ENCODE measurements at regions not wholly inside any gene's neighbourhood (a gene's known extent, or its start where the extent isn't known, plus 50 kb on each side); places are given as distances from the start of the nearest gene placed in this dataset.
"Not testable (repeated sequence)": the region's sequence is repeated elsewhere in the genome, so short reads cannot be mapped to it uniquely, and the experiment has no call there.

DNA sequence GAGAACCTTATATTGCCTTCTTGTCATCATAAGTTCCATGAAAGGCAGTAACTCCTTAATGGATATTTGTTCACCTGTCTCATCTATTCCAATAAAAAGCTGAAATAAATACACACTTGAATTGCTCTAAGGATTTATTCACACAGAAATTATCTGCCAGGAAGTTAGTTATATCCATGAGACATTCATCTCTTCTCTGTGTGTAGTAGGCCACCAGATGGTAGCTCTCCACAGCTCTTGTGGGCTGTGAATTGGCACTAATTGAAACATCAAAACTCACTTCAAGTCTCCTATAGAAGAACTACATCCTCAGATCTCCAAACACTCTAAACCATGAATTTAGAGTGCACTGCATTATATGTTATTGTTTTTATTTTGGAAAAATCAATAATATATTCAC lies 189.6 kb downstream of the DSC3 start:
- no peak for DNase-seq
- intact Hi-C loops (cut with micrococcal nuclease): no loop called here
- Mint-ChIP-seq H3K36me3 (ENCODE audit: low read depth) (no peaks in the 10 kb centered on the region), H3K4me3 (no peak overlapping the region), H3K9me3 (no peaks in the 10 kb centered on the region), H3K4me1 (no peaks in the 10 kb centered on the region), H3K27ac (no peak overlapping the region), H3K27me3 (no peaks in the 10 kb centered on the region)
- ChIA-PET CTCF (no interaction called here), POLR2A (no interaction called here)
- TF ChIP-seq, protein P1, sequence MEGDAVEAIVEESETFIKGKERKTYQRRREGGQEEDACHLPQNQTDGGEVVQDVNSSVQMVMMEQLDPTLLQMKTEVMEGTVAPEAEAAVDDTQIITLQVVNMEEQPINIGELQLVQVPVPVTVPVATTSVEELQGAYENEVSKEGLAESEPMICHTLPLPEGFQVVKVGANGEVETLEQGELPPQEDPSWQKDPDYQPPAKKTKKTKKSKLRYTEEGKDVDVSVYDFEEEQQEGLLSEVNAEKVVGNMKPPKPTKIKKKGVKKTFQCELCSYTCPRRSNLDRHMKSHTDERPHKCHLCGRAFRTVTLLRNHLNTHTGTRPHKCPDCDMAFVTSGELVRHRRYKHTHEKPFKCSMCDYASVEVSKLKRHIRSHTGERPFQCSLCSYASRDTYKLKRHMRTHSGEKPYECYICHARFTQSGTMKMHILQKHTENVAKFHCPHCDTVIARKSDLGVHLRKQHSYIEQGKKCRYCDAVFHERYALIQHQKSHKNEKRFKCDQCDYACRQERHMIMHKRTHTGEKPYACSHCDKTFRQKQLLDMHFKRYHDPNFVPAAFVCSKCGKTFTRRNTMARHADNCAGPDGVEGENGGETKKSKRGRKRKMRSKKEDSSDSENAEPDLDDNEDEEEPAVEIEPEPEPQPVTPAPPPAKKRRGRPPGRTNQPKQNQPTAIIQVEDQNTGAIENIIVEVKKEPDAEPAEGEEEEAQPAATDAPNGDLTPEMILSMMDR (IDR thresholded peaks at IDR 0.05): no peak
- no peak for ATAC-seq (ENCODE audit: low read depth)

DNA sequence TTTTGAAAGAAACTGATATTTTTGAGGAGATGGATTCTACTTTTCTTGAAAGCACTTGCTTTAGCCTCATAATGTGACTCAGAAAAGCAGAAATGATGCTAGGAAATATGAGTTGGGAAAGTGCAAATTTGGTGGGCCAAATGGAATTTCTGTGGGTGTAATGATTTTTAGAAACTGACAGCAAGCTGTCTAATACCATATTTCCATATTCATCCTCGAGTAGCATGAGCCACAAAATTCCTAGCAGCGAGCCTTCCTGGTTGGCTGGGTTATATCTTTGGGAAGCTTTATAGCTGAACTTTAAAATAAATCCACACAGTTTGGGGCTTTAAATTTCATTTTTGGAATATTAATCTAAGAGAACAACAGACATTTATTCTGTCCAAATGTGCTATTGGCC lies 190.0 kb downstream of the DSC3 start:
- H3K9me3 Mint-ChIP-seq: peaks cover under 1% of the 10 kb centered on the region
- CTCF ChIA-PET: no interaction called here
- no peaks in the 10 kb centered on the region for H3K36me3 Mint-ChIP-seq (ENCODE audit: low read depth)
- no peak for DNase-seq
- no peak overlapping the region for H3K4me3 Mint-ChIP-seq
- H3K4me1 Mint-ChIP-seq: no peaks in the 10 kb centered on the region
- ATAC-seq (ENCODE audit: low read depth): no peak
- TF ChIP-seq, protein P1 (IDR thresholded peaks at IDR 0.05): no peak
- H3K27me3 Mint-ChIP-seq: no peaks in the 10 kb centered on the region
- H3K27ac Mint-ChIP-seq: no peak overlapping the region
- POLR2A ChIA-PET: no interaction called here
- intact Hi-C loops (cut with micrococcal nuclease): no loop called here

DNA sequence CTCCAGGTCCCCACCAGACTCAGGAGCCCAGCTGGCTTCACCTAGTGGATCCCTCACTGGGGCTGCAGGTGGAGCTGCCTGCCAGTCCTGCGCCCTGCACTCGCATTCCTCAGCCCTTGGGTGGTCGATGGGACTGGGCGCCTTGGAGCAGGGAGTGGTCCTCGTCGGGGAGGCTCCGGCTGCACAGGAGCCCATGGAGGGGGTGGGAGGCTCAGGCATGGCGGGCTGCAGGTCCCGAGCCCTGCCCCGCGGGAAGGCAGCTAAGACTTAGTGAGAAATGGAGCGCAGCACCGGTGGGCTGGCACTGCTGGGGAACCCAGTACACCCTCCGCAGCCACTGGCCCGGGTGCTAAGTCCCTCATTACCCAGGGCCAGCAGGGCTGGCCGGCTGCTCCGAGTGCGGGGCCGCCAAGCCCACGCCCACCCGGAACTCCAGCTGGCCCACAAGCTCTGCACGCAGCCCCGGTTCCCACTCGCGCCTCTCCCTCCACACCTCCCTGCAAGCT lies 203.4 kb downstream of the DSC3 start:
- H3K27me3 Mint-ChIP-seq; H3K4me3 Mint-ChIP-seq; intact Hi-C loops (cut with micrococcal nuclease); CTCF ChIA-PET; DNase-seq; H3K27ac Mint-ChIP-seq; H3K36me3 Mint-ChIP-seq (ENCODE audit: low read depth); ATAC-seq (ENCODE audit: low read depth); H3K4me1 Mint-ChIP-seq; POLR2A ChIA-PET: not testable (repeated sequence)
- H3K9me3 Mint-ChIP-seq: peaks cover 17% of the 10 kb centered on the region

DNA sequence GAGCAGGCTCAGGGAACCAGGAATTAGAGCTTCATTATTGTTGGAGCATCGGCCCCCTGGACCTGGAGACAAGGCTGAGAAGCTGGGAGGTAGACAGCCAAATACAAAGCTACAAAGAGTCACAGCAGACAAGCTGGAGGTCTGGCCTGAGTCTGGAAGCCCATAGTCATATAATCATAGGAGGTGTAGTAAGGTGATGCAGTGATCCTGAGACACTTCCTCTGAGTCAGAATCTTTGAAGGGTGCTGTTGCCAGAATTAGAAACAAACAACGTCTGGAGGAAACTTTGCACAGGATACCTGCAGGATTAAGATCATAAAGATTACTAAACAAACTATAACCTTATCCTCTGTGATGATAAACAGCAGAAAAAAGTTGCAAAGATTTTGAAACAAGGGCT lies 213.8 kb downstream of the DSC3 start:
- H3K27ac Mint-ChIP-seq: no peak overlapping the region
- DNase-seq: no peak
- no peaks in the 10 kb centered on the region for H3K4me1 Mint-ChIP-seq
- intact Hi-C loops (cut with micrococcal nuclease): no loop called here
- TF ChIP-seq, protein P1 (IDR thresholded peaks at IDR 0.05): no peak
- no peaks in the 10 kb centered on the region for H3K36me3 Mint-ChIP-seq (ENCODE audit: low read depth)
- ChIA-PET POLR2A (no interaction called here), CTCF (no interaction called here)
- H3K4me3 Mint-ChIP-seq: no peak overlapping the region
- peaks cover 2% of the 10 kb centered on the region for H3K9me3 Mint-ChIP-seq
- ATAC-seq (ENCODE audit: low read depth): no peak
- H3K27me3 Mint-ChIP-seq: no peaks in the 10 kb centered on the region

DNA sequence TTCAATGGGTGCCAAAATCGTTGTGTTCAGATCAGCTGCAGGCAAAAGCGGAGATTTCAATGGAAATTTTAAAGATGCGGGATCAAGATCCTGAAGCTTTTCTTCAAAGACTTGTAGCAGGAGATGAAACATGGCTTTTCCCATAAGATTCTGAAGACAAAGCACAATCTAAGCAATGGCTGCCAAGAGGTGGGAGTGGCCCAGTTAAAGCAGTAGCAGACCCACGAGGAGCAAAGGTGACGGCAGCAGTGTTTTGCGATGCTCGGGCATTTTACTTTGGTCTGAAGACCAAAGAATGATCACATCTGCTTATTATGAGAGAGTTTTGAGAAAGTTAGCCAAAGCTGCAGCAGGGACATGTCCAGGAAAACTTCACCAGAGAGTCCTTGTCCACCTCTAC lies 222.9 kb downstream of the DSC3 start:
- Mint-ChIP-seq H3K4me3 (no peak overlapping the region), H3K36me3 (ENCODE audit: low read depth) (no peaks in the 10 kb centered on the region), H3K27me3 (no peaks in the 10 kb centered on the region), H3K9me3 (peaks cover 13% of the 10 kb centered on the region), H3K27ac (no peak overlapping the region), H3K4me1 (no peaks in the 10 kb centered on the region)
- ATAC-seq (ENCODE audit: low read depth): no peak
- DNase-seq: no peak
- POLR2A ChIA-PET: no interaction called here
- intact Hi-C loops (cut with micrococcal nuclease): no loop called here
- CTCF ChIA-PET: no interaction called here
- TF ChIP-seq, protein P1 (IDR thresholded peaks at IDR 0.05): no peak

DNA sequence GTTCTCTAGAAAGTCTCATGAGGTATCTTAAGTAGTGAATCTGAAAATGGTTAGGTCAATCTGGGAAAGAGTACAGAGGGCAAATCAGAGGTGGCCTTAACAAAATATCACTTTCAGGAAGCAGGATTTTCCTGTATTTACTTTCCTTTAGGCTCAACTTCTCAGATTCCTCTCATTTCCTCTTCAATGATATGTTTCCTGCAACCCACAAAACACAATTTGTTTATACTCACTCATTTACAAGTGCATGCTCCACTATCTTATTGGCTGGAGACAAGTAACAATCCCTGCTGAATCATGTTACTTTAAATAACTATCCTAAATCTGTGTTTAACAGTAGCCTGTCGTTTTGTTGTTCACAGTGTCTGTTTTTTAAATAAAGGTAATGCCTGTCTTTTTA lies 228.1 kb downstream of the DSC3 start:
- H3K4me1 Mint-ChIP-seq: no peaks in the 10 kb centered on the region
- H3K27me3 Mint-ChIP-seq: no peaks in the 10 kb centered on the region
- H3K27ac Mint-ChIP-seq: no peak overlapping the region
- no peak for ATAC-seq (ENCODE audit: low read depth)
- POLR2A ChIA-PET: no interaction called here
- CTCF ChIA-PET: no interaction called here
- no peak for DNase-seq
- peaks cover 13% of the 10 kb centered on the region for H3K9me3 Mint-ChIP-seq
- intact Hi-C loops (cut with micrococcal nuclease): no loop called here
- TF ChIP-seq, protein P1 (IDR thresholded peaks at IDR 0.05): no peak
- no peak overlapping the region for H3K4me3 Mint-ChIP-seq
- no peaks in the 10 kb centered on the region for H3K36me3 Mint-ChIP-seq (ENCODE audit: low read depth)
